ENCODE measurements at regions not wholly inside any gene's neighbourhood (a gene's known extent, or its start where the extent isn't known, plus 50 kb on each side); places are given as distances from the start of the nearest gene placed in this dataset.

- TF ChIP-seq NFYB (CRISPR knock-in tag; conservative IDR thresholded peaks at IDR 0.05; ENCODE audit: low read depth): no peak
- TF ChIP-seq ZBTB21 (CRISPR knock-in tag; IDR thresholded peaks at IDR 0.05; ENCODE audit: borderline replicate concordance): no peak
- no peak for TF ChIP-seq ZNF423 (CRISPR knock-in tag; IDR thresholded peaks at IDR 0.05)
- no peak for TF ChIP-seq ZNF396 (CRISPR knock-in tag; IDR thresholded peaks at IDR 0.05; ENCODE audit: borderline replicate concordance)
- TF ChIP-seq, protein P1, sequence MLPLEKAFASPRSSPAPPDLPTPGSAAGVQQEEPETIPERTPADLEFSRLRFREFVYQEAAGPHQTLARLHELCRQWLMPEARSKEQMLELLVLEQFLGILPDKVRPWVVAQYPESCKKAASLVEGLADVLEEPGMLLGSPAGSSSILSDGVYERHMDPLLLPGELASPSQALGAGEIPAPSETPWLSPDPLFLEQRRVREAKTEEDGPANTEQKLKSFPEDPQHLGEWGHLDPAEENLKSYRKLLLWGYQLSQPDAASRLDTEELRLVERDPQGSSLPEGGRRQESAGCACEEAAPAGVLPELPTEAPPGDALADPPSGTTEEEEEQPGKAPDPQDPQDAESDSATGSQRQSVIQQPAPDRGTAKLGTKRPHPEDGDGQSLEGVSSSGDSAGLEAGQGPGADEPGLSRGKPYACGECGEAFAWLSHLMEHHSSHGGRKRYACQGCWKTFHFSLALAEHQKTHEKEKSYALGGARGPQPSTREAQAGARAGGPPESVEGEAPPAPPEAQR (CRISPR knock-in tag; IDR thresholded peaks at IDR 0.05): no peak
- TF ChIP-seq, protein P2, sequence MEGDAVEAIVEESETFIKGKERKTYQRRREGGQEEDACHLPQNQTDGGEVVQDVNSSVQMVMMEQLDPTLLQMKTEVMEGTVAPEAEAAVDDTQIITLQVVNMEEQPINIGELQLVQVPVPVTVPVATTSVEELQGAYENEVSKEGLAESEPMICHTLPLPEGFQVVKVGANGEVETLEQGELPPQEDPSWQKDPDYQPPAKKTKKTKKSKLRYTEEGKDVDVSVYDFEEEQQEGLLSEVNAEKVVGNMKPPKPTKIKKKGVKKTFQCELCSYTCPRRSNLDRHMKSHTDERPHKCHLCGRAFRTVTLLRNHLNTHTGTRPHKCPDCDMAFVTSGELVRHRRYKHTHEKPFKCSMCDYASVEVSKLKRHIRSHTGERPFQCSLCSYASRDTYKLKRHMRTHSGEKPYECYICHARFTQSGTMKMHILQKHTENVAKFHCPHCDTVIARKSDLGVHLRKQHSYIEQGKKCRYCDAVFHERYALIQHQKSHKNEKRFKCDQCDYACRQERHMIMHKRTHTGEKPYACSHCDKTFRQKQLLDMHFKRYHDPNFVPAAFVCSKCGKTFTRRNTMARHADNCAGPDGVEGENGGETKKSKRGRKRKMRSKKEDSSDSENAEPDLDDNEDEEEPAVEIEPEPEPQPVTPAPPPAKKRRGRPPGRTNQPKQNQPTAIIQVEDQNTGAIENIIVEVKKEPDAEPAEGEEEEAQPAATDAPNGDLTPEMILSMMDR (IDR thresholded peaks at IDR 0.05): no peak
- no peak for TF ChIP-seq E2F5 (CRISPR knock-in tag; IDR thresholded peaks at IDR 0.05)
- no peak for TF ChIP-seq NR2C2 (CRISPR knock-in tag; IDR thresholded peaks at IDR 0.05)
- no peak for TF ChIP-seq KAT7 (CRISPR knock-in tag; IDR thresholded peaks at IDR 0.05; ENCODE audit: borderline replicate concordance)
- TF ChIP-seq, protein P3, sequence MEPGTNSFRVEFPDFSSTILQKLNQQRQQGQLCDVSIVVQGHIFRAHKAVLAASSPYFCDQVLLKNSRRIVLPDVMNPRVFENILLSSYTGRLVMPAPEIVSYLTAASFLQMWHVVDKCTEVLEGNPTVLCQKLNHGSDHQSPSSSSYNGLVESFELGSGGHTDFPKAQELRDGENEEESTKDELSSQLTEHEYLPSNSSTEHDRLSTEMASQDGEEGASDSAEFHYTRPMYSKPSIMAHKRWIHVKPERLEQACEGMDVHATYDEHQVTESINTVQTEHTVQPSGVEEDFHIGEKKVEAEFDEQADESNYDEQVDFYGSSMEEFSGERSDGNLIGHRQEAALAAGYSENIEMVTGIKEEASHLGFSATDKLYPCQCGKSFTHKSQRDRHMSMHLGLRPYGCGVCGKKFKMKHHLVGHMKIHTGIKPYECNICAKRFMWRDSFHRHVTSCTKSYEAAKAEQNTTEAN (CRISPR knock-in tag; IDR thresholded peaks at IDR 0.05): no peak
Measured at GRCh38 chr11:92083123-92083522, 141.5 kb upstream of the FAT3 start (continued).

DNA sequence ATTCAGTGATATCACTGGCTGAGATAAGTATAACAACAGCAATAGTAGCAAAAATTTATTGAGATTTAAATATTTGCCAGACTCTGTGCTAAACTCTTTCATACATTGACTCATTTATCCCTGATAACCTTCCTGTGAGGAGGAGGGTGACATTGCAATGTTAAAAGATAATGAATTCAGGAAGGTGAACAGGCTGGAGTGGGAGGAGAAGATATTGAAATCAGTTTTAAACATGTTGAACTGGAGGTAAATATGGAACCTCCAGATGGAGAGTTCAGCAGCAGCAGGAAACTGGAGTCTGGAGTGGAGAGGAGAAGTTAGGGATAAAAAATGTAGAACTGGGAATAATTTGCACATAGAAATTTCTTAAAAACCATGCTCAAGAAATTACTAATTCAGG is 142.0 kb upstream of the FAT3 start:
- no peak for DNase-seq (ENCODE audit: low spot score)
- peaks cover 15% of the 10 kb centered on the region for H3K9me3 Mint-ChIP-seq
- no peak overlapping the region for H3K27ac Mint-ChIP-seq
- ATAC-seq: no peak
- POLR2A ChIA-PET: no interaction called here
- H3K36me3 Mint-ChIP-seq: no peaks in the 10 kb centered on the region
- H3K4me1 Mint-ChIP-seq: no peaks in the 10 kb centered on the region
- H3K4me3 Mint-ChIP-seq: no peak overlapping the region
- CTCF ChIA-PET: no interaction called here
- no peaks in the 10 kb centered on the region for H3K27me3 Mint-ChIP-seq (ENCODE audit: low read depth)
- TF ChIP-seq, protein P4, sequence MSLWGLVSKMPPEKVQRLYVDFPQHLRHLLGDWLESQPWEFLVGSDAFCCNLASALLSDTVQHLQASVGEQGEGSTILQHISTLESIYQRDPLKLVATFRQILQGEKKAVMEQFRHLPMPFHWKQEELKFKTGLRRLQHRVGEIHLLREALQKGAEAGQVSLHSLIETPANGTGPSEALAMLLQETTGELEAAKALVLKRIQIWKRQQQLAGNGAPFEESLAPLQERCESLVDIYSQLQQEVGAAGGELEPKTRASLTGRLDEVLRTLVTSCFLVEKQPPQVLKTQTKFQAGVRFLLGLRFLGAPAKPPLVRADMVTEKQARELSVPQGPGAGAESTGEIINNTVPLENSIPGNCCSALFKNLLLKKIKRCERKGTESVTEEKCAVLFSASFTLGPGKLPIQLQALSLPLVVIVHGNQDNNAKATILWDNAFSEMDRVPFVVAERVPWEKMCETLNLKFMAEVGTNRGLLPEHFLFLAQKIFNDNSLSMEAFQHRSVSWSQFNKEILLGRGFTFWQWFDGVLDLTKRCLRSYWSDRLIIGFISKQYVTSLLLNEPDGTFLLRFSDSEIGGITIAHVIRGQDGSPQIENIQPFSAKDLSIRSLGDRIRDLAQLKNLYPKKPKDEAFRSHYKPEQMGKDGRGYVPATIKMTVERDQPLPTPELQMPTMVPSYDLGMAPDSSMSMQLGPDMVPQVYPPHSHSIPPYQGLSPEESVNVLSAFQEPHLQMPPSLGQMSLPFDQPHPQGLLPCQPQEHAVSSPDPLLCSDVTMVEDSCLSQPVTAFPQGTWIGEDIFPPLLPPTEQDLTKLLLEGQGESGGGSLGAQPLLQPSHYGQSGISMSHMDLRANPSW (CRISPR knock-in tag; conservative IDR thresholded peaks at IDR 0.05; ENCODE audit: low read depth): no peak
- no peak for TF ChIP-seq JUN (CRISPR knock-in tag; IDR thresholded peaks at IDR 0.05)
- TF ChIP-seq, protein P5, sequence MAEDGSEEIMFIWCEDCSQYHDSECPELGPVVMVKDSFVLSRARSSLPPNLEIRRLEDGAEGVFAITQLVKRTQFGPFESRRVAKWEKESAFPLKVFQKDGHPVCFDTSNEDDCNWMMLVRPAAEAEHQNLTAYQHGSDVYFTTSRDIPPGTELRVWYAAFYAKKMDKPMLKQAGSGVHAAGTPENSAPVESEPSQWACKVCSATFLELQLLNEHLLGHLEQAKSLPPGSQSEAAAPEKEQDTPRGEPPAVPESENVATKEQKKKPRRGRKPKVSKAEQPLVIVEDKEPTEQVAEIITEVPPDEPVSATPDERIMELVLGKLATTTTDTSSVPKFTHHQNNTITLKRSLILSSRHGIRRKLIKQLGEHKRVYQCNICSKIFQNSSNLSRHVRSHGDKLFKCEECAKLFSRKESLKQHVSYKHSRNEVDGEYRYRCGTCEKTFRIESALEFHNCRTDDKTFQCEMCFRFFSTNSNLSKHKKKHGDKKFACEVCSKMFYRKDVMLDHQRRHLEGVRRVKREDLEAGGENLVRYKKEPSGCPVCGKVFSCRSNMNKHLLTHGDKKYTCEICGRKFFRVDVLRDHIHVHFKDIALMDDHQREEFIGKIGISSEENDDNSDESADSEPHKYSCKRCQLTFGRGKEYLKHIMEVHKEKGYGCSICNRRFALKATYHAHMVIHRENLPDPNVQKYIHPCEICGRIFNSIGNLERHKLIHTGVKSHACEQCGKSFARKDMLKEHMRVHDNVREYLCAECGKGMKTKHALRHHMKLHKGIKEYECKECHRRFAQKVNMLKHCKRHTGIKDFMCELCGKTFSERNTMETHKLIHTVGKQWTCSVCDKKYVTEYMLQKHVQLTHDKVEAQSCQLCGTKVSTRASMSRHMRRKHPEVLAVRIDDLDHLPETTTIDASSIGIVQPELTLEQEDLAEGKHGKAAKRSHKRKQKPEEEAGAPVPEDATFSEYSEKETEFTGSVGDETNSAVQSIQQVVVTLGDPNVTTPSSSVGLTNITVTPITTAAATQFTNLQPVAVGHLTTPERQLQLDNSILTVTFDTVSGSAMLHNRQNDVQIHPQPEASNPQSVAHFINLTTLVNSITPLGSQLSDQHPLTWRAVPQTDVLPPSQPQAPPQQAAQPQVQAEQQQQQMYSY (CRISPR knock-in tag; IDR thresholded peaks at IDR 0.05): no peak
- TF ChIP-seq, protein P6, sequence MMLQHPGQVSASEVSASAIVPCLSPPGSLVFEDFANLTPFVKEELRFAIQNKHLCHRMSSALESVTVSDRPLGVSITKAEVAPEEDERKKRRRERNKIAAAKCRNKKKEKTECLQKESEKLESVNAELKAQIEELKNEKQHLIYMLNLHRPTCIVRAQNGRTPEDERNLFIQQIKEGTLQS (CRISPR knock-in tag; conservative IDR thresholded peaks at IDR 0.05): no peak
- TF ChIP-seq, protein P7, sequence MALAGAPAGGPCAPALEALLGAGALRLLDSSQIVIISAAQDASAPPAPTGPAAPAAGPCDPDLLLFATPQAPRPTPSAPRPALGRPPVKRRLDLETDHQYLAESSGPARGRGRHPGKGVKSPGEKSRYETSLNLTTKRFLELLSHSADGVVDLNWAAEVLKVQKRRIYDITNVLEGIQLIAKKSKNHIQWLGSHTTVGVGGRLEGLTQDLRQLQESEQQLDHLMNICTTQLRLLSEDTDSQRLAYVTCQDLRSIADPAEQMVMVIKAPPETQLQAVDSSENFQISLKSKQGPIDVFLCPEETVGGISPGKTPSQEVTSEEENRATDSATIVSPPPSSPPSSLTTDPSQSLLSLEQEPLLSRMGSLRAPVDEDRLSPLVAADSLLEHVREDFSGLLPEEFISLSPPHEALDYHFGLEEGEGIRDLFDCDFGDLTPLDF (CRISPR knock-in tag; IDR thresholded peaks at IDR 0.05): no peak
- no peak for TF ChIP-seq NFE2L1 (CRISPR knock-in tag; IDR thresholded peaks at IDR 0.05)
- no peak for TF ChIP-seq TP53 (CRISPR knock-in tag; IDR thresholded peaks at IDR 0.05)
- no peak for TF ChIP-seq ATF1 (CRISPR knock-in tag; IDR thresholded peaks at IDR 0.05)
- no peak for TF ChIP-seq CDX4 (CRISPR knock-in tag; IDR thresholded peaks at IDR 0.05; ENCODE audit: borderline replicate concordance)
- TF ChIP-seq, protein P8, sequence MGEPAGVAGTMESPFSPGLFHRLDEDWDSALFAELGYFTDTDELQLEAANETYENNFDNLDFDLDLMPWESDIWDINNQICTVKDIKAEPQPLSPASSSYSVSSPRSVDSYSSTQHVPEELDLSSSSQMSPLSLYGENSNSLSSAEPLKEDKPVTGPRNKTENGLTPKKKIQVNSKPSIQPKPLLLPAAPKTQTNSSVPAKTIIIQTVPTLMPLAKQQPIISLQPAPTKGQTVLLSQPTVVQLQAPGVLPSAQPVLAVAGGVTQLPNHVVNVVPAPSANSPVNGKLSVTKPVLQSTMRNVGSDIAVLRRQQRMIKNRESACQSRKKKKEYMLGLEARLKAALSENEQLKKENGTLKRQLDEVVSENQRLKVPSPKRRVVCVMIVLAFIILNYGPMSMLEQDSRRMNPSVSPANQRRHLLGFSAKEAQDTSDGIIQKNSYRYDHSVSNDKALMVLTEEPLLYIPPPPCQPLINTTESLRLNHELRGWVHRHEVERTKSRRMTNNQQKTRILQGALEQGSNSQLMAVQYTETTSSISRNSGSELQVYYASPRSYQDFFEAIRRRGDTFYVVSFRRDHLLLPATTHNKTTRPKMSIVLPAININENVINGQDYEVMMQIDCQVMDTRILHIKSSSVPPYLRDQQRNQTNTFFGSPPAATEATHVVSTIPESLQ (CRISPR knock-in tag; IDR thresholded peaks at IDR 0.05): no peak
- TF ChIP-seq JAZF1 (CRISPR knock-in tag; IDR thresholded peaks at IDR 0.05): no peak
